KMS-11 (cell line): ENCODE measurements at regions not wholly inside any gene's neighbourhood (a gene's known extent, or its start where the extent isn't known, plus 50 kb on each side); places are given as distances from the start of the nearest gene placed in this dataset.

Experiments used
- H2AFZ ChIP-seq: fragments of 200-600 bp; sonication (generic); 2 replicates; pipeline ENCODE4 v1.6.1; 2016; ENCODE audit warnings: antibody characterized with exemption, mixed run types, low read depth
- H3K27ac ChIP-seq: fragments of 200-600 bp; sonication (generic); 2 replicates; pipeline ENCODE4 v1.6.1; 2016; ENCODE audit warnings: mild to moderate bottlenecking, mixed run types
- H3K27me3 ChIP-seq: fragments of 200-600 bp; sonication (generic); 2 replicates; pipeline ENCODE4 v1.6.1; 2017; ENCODE audit warnings: mild to moderate bottlenecking, low read depth, mixed run types, moderate library complexity; ENCODE audit not compliant: insufficient read depth
- H3K36me3 ChIP-seq: fragments of 200-600 bp; sonication (generic); 2 replicates; pipeline ENCODE4 v1.6.1; 2017; ENCODE audit warnings: mild to moderate bottlenecking, mixed run types; ENCODE audit not compliant: insufficient read depth
- H3K4me1 ChIP-seq: fragments of 200-600 bp; sonication (generic); 2 replicates; pipeline ENCODE4 v1.6.1; 2016; ENCODE audit warnings: mild to moderate bottlenecking, low read depth, mixed run types; ENCODE audit not compliant: poor library complexity, severe bottlenecking
- H3K4me2 ChIP-seq: fragments of 200-600 bp; sonication (generic); 2 replicates; pipeline ENCODE4 v1.7.0; 2016; ENCODE audit warnings: mild to moderate bottlenecking, mixed run types
- H3K4me3 ChIP-seq: fragments of 200-600 bp; sonication (generic); IDR thresholded peaks from 2 replicates; pipeline ENCODE4 v1.6.1; 2017; ENCODE audit warnings: low read depth, low read length, mixed read lengths; ENCODE audit not compliant: insufficient read depth
- H3K79me2 ChIP-seq: fragments of 200-600 bp; sonication (generic); 2 replicates; pipeline ENCODE4 v1.6.1; 2016; ENCODE audit warnings: low read depth, mixed run types; ENCODE audit not compliant: insufficient read depth
- H3K9ac ChIP-seq: fragments of 200-600 bp; sonication (generic); 2 replicates; pipeline ENCODE4 v1.6.1; 2016; ENCODE audit warnings: mild to moderate bottlenecking, mixed run types
- H4K20me1 ChIP-seq: fragments of 200-600 bp; sonication (generic); 2 replicates; pipeline ENCODE4 v1.6.1; 2016; ENCODE audit warnings: mild to moderate bottlenecking, mixed run types; ENCODE audit not compliant: insufficient read depth
- CTCF ChIP-seq: fragments of 200-600 bp; sonication (generic); conservative IDR thresholded peaks from 2 replicates; pipeline ENCODE4 v1.6.1; 2017; ENCODE audit warnings: low read depth, mild to moderate bottlenecking, antibody characterized with exemption, low read length, moderate library complexity, mixed read lengths

- no peak overlapping the region for H3K9ac ChIP-seq
- no peaks in the 10 kb centered on the region for H3K4me1 ChIP-seq
- no peak overlapping the region for H2AFZ ChIP-seq
- no peaks in the 10 kb centered on the region for H3K79me2 ChIP-seq
- no peak overlapping the region for H3K4me3 ChIP-seq
- no peaks in the 10 kb centered on the region for H3K36me3 ChIP-seq
- H3K27me3 ChIP-seq, result no peaks in the 10 kb centered on the region
- H3K4me2 ChIP-seq, result no peak overlapping the region
- no peak overlapping the region for H3K27ac ChIP-seq
- no peaks in the 10 kb centered on the region for H4K20me1 ChIP-seq
- no peak for TF ChIP-seq CTCF
Observed at GRCh38 chr7:40979296-40979695, 723.6 kb downstream of the INHBA start.

GRCh38 chr7:40978047-40978446, 724.8 kb downstream of the INHBA start:
- H3K79me2 ChIP-seq, result no peaks in the 10 kb centered on the region
- H3K4me2 ChIP-seq, result no peak overlapping the region
- H2AFZ ChIP-seq, result no peak overlapping the region
- H3K9ac ChIP-seq, result no peak overlapping the region
- no peak overlapping the region for H3K27ac ChIP-seq
- no peaks in the 10 kb centered on the region for H4K20me1 ChIP-seq
- no peak for TF ChIP-seq CTCF
- no peak overlapping the region for H3K4me3 ChIP-seq
- H3K4me1 ChIP-seq, result no peaks in the 10 kb centered on the region
- no peaks in the 10 kb centered on the region for H3K27me3 ChIP-seq
- no peaks in the 10 kb centered on the region for H3K36me3 ChIP-seq

- H3K4me1 ChIP-seq, result no peaks in the 10 kb centered on the region
- no peak overlapping the region for H2AFZ ChIP-seq
- TF ChIP-seq CTCF, result no peak
- no peaks in the 10 kb centered on the region for H3K36me3 ChIP-seq
- H3K4me3 ChIP-seq, result no peak overlapping the region
- no peaks in the 10 kb centered on the region for H3K27me3 ChIP-seq
- no peak overlapping the region for H3K4me2 ChIP-seq
- no peaks in the 10 kb centered on the region for H4K20me1 ChIP-seq
- no peak overlapping the region for H3K27ac ChIP-seq
- H3K9ac ChIP-seq, result no peak overlapping the region
- no peaks in the 10 kb centered on the region for H3K79me2 ChIP-seq
Observed at GRCh38 chr7:40977533-40977932, 725.4 kb downstream of the INHBA start.

GRCh38 chr7:40972426-40972825, 730.5 kb downstream of the INHBA start:
- Histone ChIP-seq H4K20me1 (no peaks in the 10 kb centered on the region), H3K9ac (no peak overlapping the region), H3K4me2 (no peak overlapping the region), H3K4me1 (no peaks in the 10 kb centered on the region), H3K4me3 (no peak overlapping the region), H3K27me3 (no peaks in the 10 kb centered on the region), H3K36me3 (no peaks in the 10 kb centered on the region), H3K79me2 (no peaks in the 10 kb centered on the region), H3K27ac (no peak overlapping the region), H2AFZ (no peak overlapping the region)
- TF ChIP-seq CTCF, result no peak

GRCh38 chr7:40969641-40970040, 733.2 kb downstream of the INHBA start:
- H3K9ac ChIP-seq, result no peak overlapping the region
- no peak overlapping the region for H3K4me2 ChIP-seq
- H3K27me3 ChIP-seq, result no peaks in the 10 kb centered on the region
- H3K27ac ChIP-seq, result no peak overlapping the region
- H3K4me1 ChIP-seq, result peaks cover 25% of the 10 kb centered on the region
- no peak overlapping the region for H3K4me3 ChIP-seq
- no peaks in the 10 kb centered on the region for H4K20me1 ChIP-seq
- no peak overlapping the region for H2AFZ ChIP-seq
- no peak for TF ChIP-seq CTCF
- H3K79me2 ChIP-seq, result no peaks in the 10 kb centered on the region
- no peaks in the 10 kb centered on the region for H3K36me3 ChIP-seq
